Osteoblast (primary cell): ENCODE measurements at regions not wholly inside any gene's neighbourhood (a gene's known extent, or its start where the extent isn't known, plus 50 kb on each side); places are given as distances from the start of the nearest gene placed in this dataset.
A peak's percentile ranks its signal among the peaks of the same experiment; 100 is the strongest.

Experiments
- DNase-seq: peaks from one replicate; pipeline ENCODE4 v3.0.0; 2011; ENCODE audit warnings: low spot score, mixed read lengths; ENCODE audit not compliant: insufficient read length; ENCODE audit errors: missing footprints
- H2AFZ ChIP-seq: 2 replicates; pipeline ENCODE4 v1.6.0; 2011; ENCODE audit warnings: mild to moderate bottlenecking, low read length
- H3K27ac ChIP-seq: 2 replicates; pipeline ENCODE4 v1.5.1; 2011; ENCODE audit warnings: mild to moderate bottlenecking, low read depth, low read length, moderate library complexity
- H3K27me3 ChIP-seq: 2 replicates; pipeline ENCODE4 v1.6.0; 2012; ENCODE audit warnings: mild to moderate bottlenecking, control low read depth, inconsistent platforms, low read length, moderate library complexity; ENCODE audit not compliant: insufficient read depth
- H3K36me3 ChIP-seq: 2 replicates; pipeline ENCODE4 v1.5.1; 2011; ENCODE audit warnings: mild to moderate bottlenecking, low read length, control low read depth, moderate library complexity; ENCODE audit not compliant: insufficient read depth
- H3K4me1 ChIP-seq: 2 replicates; pipeline ENCODE4 v1.5.1; 2011; ENCODE audit warnings: mild to moderate bottlenecking, low read length, control low read depth, moderate library complexity; ENCODE audit not compliant: insufficient read depth
- H3K4me2 ChIP-seq: 2 replicates; pipeline ENCODE4 v1.6.0; 2011; ENCODE audit warnings: mild to moderate bottlenecking, low read length; ENCODE audit not compliant: insufficient read depth
- H3K4me3 ChIP-seq: fragments of 200-600 bp; sonication (generic); 3 replicates; pipeline ENCODE4 v1.5.1; 2012; ENCODE audit warnings: mild to moderate bottlenecking, low read length, inconsistent platforms; ENCODE audit not compliant: insufficient read depth
- H3K79me2 ChIP-seq: 2 replicates; pipeline ENCODE4 v1.6.0; 2012; ENCODE audit warnings: mild to moderate bottlenecking, low read length, control low read depth, inconsistent platforms; ENCODE audit not compliant: insufficient read depth
- H3K9me3 ChIP-seq: 2 replicates; pipeline ENCODE4 v1.5.1; 2011; ENCODE audit warnings: low read depth, low read length, control low read depth
- H4K20me1 ChIP-seq: 2 replicates; pipeline ENCODE4 v1.6.0; 2012; ENCODE audit warnings: mild to moderate bottlenecking, low read length, control low read depth; ENCODE audit not compliant: insufficient read depth
- TF ChIP-seq, protein P1 (sequence below): IDR thresholded peaks from 2 replicates; pipeline ENCODE4 v1.5.1; 2011; ENCODE audit warnings: mild to moderate bottlenecking, low read depth, low read length, moderate library complexity; ENCODE audit errors: extremely low read depth

DNA sequence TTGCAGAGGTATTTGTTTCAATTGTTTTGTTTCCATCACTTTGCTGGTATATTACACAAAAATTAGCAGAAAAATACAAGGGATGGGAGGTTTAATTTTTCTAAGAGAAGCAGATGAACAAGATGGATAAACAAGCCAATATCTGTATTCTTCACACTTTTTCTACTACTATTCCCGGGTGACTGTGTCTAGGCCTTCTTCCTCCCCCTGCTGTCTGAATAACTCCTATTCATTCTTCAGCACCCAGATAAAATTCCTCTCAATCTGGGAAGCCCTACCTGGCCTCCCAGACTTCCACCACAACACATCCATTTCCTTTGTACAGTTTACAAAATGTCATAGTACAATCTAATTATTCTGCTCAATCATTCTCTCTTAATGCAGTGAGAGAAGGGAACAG is 666.6 kb upstream of the TENM4 start:
- TF ChIP-seq, protein P1, sequence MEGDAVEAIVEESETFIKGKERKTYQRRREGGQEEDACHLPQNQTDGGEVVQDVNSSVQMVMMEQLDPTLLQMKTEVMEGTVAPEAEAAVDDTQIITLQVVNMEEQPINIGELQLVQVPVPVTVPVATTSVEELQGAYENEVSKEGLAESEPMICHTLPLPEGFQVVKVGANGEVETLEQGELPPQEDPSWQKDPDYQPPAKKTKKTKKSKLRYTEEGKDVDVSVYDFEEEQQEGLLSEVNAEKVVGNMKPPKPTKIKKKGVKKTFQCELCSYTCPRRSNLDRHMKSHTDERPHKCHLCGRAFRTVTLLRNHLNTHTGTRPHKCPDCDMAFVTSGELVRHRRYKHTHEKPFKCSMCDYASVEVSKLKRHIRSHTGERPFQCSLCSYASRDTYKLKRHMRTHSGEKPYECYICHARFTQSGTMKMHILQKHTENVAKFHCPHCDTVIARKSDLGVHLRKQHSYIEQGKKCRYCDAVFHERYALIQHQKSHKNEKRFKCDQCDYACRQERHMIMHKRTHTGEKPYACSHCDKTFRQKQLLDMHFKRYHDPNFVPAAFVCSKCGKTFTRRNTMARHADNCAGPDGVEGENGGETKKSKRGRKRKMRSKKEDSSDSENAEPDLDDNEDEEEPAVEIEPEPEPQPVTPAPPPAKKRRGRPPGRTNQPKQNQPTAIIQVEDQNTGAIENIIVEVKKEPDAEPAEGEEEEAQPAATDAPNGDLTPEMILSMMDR = no peak
- H3K4me2 ChIP-seq = no peak overlapping the region
- no peaks in the 10 kb centered on the region for H3K9me3 ChIP-seq

DNA sequence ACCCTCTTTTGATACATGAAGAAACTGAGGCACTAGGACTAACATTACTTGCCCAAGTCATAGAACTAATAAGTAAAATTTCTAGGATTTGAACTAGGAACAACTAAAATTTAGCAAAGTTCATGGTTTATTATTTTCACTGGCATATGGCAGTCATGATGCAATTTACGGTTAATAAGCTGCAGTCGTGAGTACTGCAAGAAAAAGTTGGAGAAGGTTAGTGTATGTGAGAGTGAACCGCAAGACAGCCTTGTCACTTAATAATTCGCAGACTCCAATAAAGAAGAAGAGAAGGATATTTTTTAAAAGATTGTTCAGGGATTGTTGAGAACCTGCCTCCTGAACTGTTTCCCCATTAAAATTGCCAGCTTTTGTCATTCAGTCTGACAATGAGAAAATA is 663.4 kb upstream of the TENM4 start:
- peak overlapping the region; percentile 68 for H3K27ac ChIP-seq
- no peaks in the 10 kb centered on the region for H3K79me2 ChIP-seq
- peak overlapping the region; percentile 64 for H3K4me2 ChIP-seq
- peak overlapping the region; percentile 4 for H3K4me3 ChIP-seq
- H3K36me3 ChIP-seq = no peaks in the 10 kb centered on the region
- no peaks in the 10 kb centered on the region for H3K9me3 ChIP-seq
- H3K27me3 ChIP-seq = no peaks in the 10 kb centered on the region
- H3K4me1 ChIP-seq = peaks cover 23% of the 10 kb centered on the region
- peak overlapping the region; percentile 2 for H2AFZ ChIP-seq
- H4K20me1 ChIP-seq = no peaks in the 10 kb centered on the region
- TF ChIP-seq, protein P1 = no peak
- no peak for DNase-seq

More for the DNA sequence above, 666.6 kb upstream of the TENM4 start:
- Histone ChIP-seq H3K4me1 (peaks cover 23% of the 10 kb centered on the region), H4K20me1 (no peaks in the 10 kb centered on the region), H2AFZ (no peak overlapping the region), H3K27ac (no peak overlapping the region), H3K27me3 (no peaks in the 10 kb centered on the region), H3K36me3 (no peaks in the 10 kb centered on the region), H3K79me2 (no peaks in the 10 kb centered on the region), H3K4me3 (no peak overlapping the region)
- DNase-seq = no peak

DNA sequence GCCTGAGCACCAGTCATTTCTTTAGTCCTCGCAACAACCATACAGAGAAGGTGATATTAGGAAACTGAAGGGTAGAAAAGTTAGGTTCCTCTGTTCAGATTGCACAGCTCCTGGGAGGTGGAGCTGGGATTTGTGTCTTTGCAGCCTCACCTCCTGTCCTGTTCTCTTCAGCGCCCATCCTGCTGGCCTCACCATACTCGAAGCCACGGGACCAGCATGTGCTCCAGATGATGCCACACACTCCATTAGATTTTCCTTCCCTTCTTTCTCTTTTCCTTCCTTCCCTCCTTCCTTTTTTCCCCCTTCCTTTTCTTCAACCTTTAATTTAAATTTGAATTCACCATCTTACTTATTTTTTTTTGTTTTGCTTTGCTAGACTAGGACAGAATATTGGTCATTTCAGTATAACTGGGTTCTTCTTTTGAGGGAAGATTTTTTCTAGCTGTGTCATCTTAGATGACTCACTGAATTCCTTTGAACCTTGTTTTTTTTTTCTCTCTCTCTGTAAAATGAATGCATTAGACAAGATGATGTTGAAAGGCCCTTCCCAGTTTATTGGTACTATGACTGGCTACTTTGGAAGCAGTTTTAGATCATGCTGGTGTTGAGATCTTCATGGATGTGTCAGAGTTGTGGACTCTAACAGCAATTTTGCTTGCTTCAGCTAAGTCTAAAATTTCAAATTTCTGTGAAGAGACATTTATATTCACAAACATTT is 662.5 kb upstream of the TENM4 start:
- Histone ChIP-seq H3K4me1 (peaks cover 20% of the 10 kb centered on the region), H3K27me3 (no peaks in the 10 kb centered on the region), H3K79me2 (no peaks in the 10 kb centered on the region), H2AFZ (peak overlapping the region; percentile 63), H3K9me3 (no peaks in the 10 kb centered on the region), H3K4me2 (peak overlapping the region; percentile 64), H3K4me3 (no peak overlapping the region), H3K36me3 (no peaks in the 10 kb centered on the region), H3K27ac (peak overlapping the region; percentile 77), H4K20me1 (no peaks in the 10 kb centered on the region)
- TF ChIP-seq, protein P1 = no peak
- peak; percentile 82 for DNase-seq

DNA sequence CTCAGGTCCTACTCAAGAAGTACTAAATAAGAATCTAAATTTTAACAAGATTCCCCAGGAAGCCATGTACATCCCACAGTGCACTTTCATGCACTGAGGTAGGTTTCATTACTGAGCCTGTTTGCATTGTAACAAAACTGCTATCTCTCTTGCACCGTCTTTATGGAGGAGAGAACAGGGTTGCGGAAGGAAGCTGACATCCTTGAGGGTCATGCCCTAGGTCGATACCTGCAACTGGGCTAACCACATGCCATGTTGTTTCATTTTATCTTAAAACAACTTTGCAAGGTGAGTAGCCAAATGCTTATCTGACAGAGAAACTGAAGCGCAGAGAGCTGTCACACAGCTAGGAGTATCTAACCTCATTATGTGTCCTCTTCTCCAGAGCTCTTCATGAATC is 656.3 kb upstream of the TENM4 start:
- Histone ChIP-seq H3K79me2 (no peaks in the 10 kb centered on the region), H4K20me1 (no peaks in the 10 kb centered on the region), H3K4me3 (no peak overlapping the region), H3K36me3 (no peaks in the 10 kb centered on the region), H3K9me3 (no peaks in the 10 kb centered on the region), H3K4me1 (peaks cover 18% of the 10 kb centered on the region), H3K27me3 (no peaks in the 10 kb centered on the region), H3K27ac (no peak overlapping the region), H2AFZ (no peak overlapping the region), H3K4me2 (peak overlapping the region; percentile 9)
- no peak for DNase-seq
- TF ChIP-seq, protein P1 = no peak
